Tibial nerve (tissue), 4 donors: ENCODE measurements at regions not wholly inside any gene's neighbourhood (a gene's known extent, or its start where the extent isn't known, plus 50 kb on each side); places are given as distances from the start of the nearest gene placed in this dataset.

ENCODE experiments used
- EP300 ChIP-seq, 2 donors: sonication (generic); formaldehyde crosslinking; IDR thresholded peaks; one replicate each; pipeline ENCODE4 v1.6.1; 2017; ENCODE audit warnings: antibody characterized with exemption in 2 of 2, mild to moderate bottlenecking in 1 of 2
- POLR2A ChIP-seq, 2 donors: fragments of 450-650 bp; IDR thresholded peaks; one replicate each; pipeline ENCODE4 v1.6.1; 2017; ENCODE audit warnings: antibody characterized with exemption in 2 of 2, mild to moderate bottlenecking in 2 of 2, moderate library complexity in 2 of 2
- TF ChIP-seq, protein P1 (sequence below), 5 experiments: fragments of 200-600 bp in 3 of 5; fragments of 450-650 bp in 2 of 5; sonication (generic) in 3 of 5; IDR thresholded peaks; one replicate each; pipeline ENCODE4 v1.5.1; 2016 to 2019; ENCODE audit warnings: antibody characterized with exemption in 5 of 5, mild to moderate bottlenecking in 3 of 5, moderate library complexity in 2 of 5

DNA sequence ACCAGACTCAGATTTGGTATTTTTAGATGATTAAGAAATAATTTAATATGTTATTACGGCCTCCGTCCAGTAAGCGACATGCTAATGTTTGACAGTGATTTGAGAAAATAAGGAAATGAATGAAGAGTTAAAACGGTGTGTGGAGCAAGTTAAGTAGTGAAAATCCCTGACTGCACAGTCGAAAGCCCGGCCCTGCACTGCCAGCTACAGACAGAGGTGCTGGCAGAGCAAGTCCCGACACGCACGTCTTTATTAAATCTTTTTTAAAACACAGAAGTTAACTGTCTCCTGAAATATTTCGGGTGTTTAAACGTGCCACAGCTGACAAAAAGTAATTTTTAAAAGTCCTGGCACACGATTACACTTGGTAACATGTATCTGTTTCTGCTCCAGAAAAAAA is 293.4 kb upstream of the RNF32 start:
- TF ChIP-seq, protein P1, sequence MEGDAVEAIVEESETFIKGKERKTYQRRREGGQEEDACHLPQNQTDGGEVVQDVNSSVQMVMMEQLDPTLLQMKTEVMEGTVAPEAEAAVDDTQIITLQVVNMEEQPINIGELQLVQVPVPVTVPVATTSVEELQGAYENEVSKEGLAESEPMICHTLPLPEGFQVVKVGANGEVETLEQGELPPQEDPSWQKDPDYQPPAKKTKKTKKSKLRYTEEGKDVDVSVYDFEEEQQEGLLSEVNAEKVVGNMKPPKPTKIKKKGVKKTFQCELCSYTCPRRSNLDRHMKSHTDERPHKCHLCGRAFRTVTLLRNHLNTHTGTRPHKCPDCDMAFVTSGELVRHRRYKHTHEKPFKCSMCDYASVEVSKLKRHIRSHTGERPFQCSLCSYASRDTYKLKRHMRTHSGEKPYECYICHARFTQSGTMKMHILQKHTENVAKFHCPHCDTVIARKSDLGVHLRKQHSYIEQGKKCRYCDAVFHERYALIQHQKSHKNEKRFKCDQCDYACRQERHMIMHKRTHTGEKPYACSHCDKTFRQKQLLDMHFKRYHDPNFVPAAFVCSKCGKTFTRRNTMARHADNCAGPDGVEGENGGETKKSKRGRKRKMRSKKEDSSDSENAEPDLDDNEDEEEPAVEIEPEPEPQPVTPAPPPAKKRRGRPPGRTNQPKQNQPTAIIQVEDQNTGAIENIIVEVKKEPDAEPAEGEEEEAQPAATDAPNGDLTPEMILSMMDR (IDR thresholded peaks at IDR 0.05) = no peak
- no peak for TF ChIP-seq POLR2A (IDR thresholded peaks at IDR 0.05)
- TF ChIP-seq EP300 (IDR thresholded peaks at IDR 0.05) = no peak
